ENCODE measurements at regions not wholly inside any gene's neighbourhood (a gene's known extent, or its start where the extent isn't known, plus 50 kb on each side); places are given as distances from the start of the nearest gene placed in this dataset.

- H3K27me3 ChIP-seq: no peaks in the 10 kb centered on the region
- H3K4me3 ChIP-seq: no peak overlapping the region
- TF ChIP-seq, protein P1, sequence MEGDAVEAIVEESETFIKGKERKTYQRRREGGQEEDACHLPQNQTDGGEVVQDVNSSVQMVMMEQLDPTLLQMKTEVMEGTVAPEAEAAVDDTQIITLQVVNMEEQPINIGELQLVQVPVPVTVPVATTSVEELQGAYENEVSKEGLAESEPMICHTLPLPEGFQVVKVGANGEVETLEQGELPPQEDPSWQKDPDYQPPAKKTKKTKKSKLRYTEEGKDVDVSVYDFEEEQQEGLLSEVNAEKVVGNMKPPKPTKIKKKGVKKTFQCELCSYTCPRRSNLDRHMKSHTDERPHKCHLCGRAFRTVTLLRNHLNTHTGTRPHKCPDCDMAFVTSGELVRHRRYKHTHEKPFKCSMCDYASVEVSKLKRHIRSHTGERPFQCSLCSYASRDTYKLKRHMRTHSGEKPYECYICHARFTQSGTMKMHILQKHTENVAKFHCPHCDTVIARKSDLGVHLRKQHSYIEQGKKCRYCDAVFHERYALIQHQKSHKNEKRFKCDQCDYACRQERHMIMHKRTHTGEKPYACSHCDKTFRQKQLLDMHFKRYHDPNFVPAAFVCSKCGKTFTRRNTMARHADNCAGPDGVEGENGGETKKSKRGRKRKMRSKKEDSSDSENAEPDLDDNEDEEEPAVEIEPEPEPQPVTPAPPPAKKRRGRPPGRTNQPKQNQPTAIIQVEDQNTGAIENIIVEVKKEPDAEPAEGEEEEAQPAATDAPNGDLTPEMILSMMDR (IDR thresholded peaks at IDR 0.05): no peak
- no peak for TF ChIP-seq POLR2A (IDR thresholded peaks at IDR 0.05)
- no peaks in the 10 kb centered on the region for H3K36me3 ChIP-seq
- no peak overlapping the region for H3K27ac ChIP-seq
- DNase-seq: no peak
- no peaks in the 10 kb centered on the region for H3K9me3 ChIP-seq
- no peaks in the 10 kb centered on the region for H3K4me1 ChIP-seq
These were observed 399.7 kb downstream of the BTBD3 start for GRCh38 chr20:12317433-12317832.

GRCh38 chr20:12318043-12318442 lies 400.4 kb downstream of the BTBD3 start:
- TF ChIP-seq, protein P1 (IDR thresholded peaks at IDR 0.05): no peak
- no peak for TF ChIP-seq POLR2A (IDR thresholded peaks at IDR 0.05)
- no peaks in the 10 kb centered on the region for H3K36me3 ChIP-seq
- H3K27ac ChIP-seq: no peak overlapping the region
- DNase-seq: no peak
- no peaks in the 10 kb centered on the region for H3K27me3 ChIP-seq
- no peaks in the 10 kb centered on the region for H3K9me3 ChIP-seq
- no peaks in the 10 kb centered on the region for H3K4me1 ChIP-seq
- no peak overlapping the region for H3K4me3 ChIP-seq

DNA sequence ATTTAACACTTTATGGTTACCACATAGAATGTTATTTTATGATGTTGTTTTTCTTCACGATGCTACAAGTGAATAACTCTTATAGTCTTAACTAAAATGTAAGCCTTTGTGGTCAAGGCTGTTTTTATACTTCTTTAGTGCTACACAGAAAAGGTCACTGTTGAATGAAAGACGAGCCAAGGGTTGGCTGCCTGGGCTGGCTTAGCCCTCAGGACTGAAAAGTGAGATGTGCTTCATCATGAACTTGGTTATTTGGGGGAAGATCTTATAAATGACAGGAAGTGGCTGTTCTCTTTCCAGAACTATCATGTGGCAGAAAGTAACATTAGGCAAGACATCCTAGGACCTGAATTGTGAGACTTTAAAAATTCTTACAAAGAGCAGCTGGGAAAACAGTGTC lies 404.0 kb downstream of the BTBD3 start:
- DNase-seq: no peak
- Histone ChIP-seq H3K27me3 (no peaks in the 10 kb centered on the region), H3K4me1 (no peaks in the 10 kb centered on the region), H3K4me3 (no peak overlapping the region), H3K9me3 (no peaks in the 10 kb centered on the region), H3K36me3 (no peaks in the 10 kb centered on the region), H3K27ac (no peak overlapping the region)
- TF ChIP-seq, protein P1 (IDR thresholded peaks at IDR 0.05): no peak
- no peak for TF ChIP-seq POLR2A (IDR thresholded peaks at IDR 0.05)

- H3K4me1 ChIP-seq: no peaks in the 10 kb centered on the region
These were observed 409.5 kb downstream of the BTBD3 start for GRCh38 chr20:12327205-12327604.

DNA sequence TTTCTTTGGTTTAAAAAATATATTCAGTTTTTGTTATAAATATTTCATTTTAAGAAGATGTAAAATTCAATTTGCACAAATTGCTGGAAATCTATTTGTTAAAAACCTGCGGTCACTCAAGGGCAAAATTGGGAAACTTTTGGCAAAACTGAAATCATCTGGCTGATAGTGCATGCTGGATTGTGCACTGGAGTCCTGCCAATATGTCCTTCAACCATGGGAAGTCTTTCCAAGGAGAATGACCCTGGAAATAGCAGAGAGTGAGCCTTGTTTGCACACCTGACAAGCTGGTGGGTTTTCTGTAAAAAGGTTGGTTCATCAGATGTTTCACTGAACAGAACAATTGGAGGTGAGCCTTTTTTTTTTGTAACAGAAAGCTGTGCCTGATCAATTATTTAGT lies 413.5 kb downstream of the BTBD3 start:
- DNase-seq: no peak
- no peaks in the 10 kb centered on the region for H3K4me1 ChIP-seq
- no peaks in the 10 kb centered on the region for H3K27me3 ChIP-seq
- H3K27ac ChIP-seq: no peak overlapping the region
- no peak overlapping the region for H3K4me3 ChIP-seq
- H3K36me3 ChIP-seq: no peaks in the 10 kb centered on the region
- TF ChIP-seq POLR2A (IDR thresholded peaks at IDR 0.05): no peak
- TF ChIP-seq, protein P1 (IDR thresholded peaks at IDR 0.05): no peak
- no peaks in the 10 kb centered on the region for H3K9me3 ChIP-seq

More at GRCh38 chr20:12327205-12327604, 409.5 kb downstream of the BTBD3 start:
- TF ChIP-seq, protein P1 (IDR thresholded peaks at IDR 0.05): no peak
- TF ChIP-seq POLR2A (IDR thresholded peaks at IDR 0.05): no peak
- H3K27me3 ChIP-seq: no peaks in the 10 kb centered on the region
- no peak overlapping the region for H3K4me3 ChIP-seq
- H3K36me3 ChIP-seq: no peaks in the 10 kb centered on the region
- DNase-seq: no peak
- H3K9me3 ChIP-seq: no peaks in the 10 kb centered on the region
- H3K27ac ChIP-seq: no peak overlapping the region

DNA sequence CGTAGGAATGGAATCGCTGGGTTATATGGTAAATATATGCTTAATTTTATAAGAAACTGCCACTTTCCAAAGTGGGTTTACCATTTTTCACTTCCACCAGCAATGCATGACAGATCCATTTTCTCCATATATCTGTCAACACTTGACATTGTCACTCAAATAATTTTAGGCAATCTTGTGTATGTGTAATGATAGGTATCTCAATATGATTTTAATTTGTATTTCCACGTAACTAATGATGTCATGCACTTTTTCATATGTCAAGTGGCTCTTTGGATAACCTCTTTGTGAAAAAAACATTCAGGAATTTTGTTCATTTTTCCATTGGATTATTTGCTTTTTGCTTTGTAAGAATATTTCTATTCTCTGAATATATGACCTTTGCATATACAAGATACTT lies 419.9 kb downstream of the BTBD3 start:
- DNase-seq: no peak
- TF ChIP-seq, protein P1 (IDR thresholded peaks at IDR 0.05): no peak
- no peak for TF ChIP-seq POLR2A (IDR thresholded peaks at IDR 0.05)

More for the DNA sequence above, 419.9 kb downstream of the BTBD3 start:
- no peaks in the 10 kb centered on the region for H3K36me3 ChIP-seq
- no peaks in the 10 kb centered on the region for H3K27me3 ChIP-seq
- H3K27ac ChIP-seq: no peak overlapping the region
- no peaks in the 10 kb centered on the region for H3K4me1 ChIP-seq
- no peak overlapping the region for H3K4me3 ChIP-seq
- H3K9me3 ChIP-seq: no peaks in the 10 kb centered on the region
